Testis (tissue), 2 donors: ENCODE measurements at regions not wholly inside any gene's neighbourhood (a gene's known extent, or its start where the extent isn't known, plus 50 kb on each side); places are given as distances from the start of the nearest gene placed in this dataset.

Experiments
- DNase-seq: peaks from one replicate; pipeline ENCODE4 v3.0.0-alpha.2; 2019
- H3K27ac ChIP-seq, 2 donors: fragments of 200-600 bp; sonication (generic); one replicate each; pipeline ENCODE4 v1.5.1; 2019
- H3K27me3 ChIP-seq: fragments of 200-600 bp; sonication (generic); one replicate; pipeline ENCODE4 v1.5.1; 2019
- H3K36me3 ChIP-seq: fragments of 200-600 bp; sonication (generic); one replicate; pipeline ENCODE4 v1.5.1; 2017; ENCODE audit warnings: low read depth; ENCODE audit errors: missing control alignments
- H3K4me1 ChIP-seq: fragments of 200-600 bp; sonication (generic); one replicate; pipeline ENCODE4 v1.5.1; 2019
- H3K4me3 ChIP-seq, 2 donors: fragments of 200-600 bp; sonication (generic); one replicate each; pipeline ENCODE4 v1.5.1; 2017 to 2019
- H3K9me3 ChIP-seq: fragments of 200-600 bp; sonication (generic); one replicate; pipeline ENCODE4 v1.5.1; 2017
- POLR2A ChIP-seq: fragments of 450-650 bp; IDR thresholded peaks from one replicate; pipeline ENCODE4 v1.6.1; 2017; ENCODE audit warnings: antibody characterized with exemption, mild to moderate bottlenecking, moderate library complexity
- WGBS, 2 donors: methylation state at CpG; one replicate each; pipeline ENCODE4 v1.1.5; 2018; 5-methylcytosine and 5-hydroxymethylcytosine counted together
- intact Hi-C: fragments of 100-400 bp; cut with DNase I; formaldehyde crosslinking; loops from one replicate; pipeline ENCODE4 v1.15.1; 2023; ENCODE audit warnings: low total_unique reads
- TF ChIP-seq, protein P1 (sequence below), 3 experiments: fragments of 450-650 bp in 2 of 3; fragments of 200-600 bp in 1 of 3; sonication (generic) in 1 of 3; IDR thresholded peaks; one replicate each; pipeline ENCODE4 v1.5.1; 2016 to 2019; ENCODE audit warnings: antibody characterized with exemption in 3 of 3, mild to moderate bottlenecking in 2 of 3, moderate library complexity in 1 of 3

DNA sequence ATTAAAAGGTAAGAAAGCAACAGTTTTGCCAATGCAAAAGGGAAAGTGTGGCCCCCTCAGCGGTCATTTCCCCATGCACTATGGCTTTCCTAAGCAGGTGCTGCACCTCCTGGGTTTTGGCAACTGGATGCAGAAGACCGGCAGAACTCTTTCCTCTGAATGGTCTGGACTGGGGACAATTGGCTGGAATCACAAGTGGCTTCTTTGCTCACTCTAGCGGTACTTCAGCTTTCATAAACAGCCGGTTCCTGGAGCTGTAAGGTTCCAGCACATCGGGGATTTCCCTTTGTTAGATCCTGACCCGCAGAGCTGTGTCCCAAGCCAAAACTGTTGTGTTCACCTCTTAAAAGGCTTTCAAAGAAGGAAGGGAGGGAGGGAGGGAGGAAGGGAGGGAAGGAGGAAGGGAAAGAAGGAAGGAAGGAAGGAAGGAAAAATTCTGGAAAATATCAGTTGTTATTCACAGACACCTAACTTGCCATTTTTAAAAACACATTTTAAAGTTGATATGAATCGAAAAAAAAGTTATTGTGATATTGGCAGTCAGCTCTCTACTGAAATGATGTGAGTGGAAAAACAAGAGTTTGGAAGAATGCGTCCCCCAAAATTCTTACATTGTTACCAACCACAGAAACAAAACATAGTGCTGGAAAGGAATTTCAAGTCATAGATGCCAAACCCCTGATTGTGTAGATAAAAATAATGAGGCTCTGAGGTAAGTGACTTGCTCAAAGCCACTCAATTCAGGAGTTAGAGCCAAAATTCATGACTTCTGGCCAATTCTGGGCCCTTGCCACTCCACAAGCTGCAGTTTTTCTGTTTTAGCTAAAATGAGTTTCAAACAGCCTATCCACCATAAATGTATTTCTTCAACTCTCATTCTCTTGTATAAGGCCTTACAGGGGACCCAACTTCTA lies 220.6 kb upstream of the HMGA2 start:
- H3K27ac ChIP-seq = no peak overlapping the region

DNA sequence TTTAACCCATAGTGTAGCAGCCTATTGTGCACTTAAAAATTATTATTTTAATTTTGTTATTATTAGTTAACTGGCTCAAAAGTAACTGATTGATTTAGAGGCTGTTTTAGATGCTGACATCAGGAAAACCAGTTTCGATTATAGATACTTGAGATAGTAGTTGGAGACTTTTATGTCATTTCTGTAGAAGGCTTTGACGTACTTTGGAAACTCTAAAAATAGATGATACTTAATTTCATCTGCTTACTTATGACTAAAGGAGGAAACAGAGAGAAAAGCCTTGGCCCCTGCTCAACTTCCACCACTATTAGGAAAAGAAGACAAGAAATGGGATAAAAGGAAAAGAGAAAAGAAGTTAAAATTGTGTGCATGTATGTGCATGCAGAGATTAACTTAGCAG lies 219.3 kb upstream of the HMGA2 start:
- Histone ChIP-seq H3K4me3 (no peak overlapping the region), H3K4me1 (peaks cover 4% of the 10 kb centered on the region), H3K36me3 (no peaks in the 10 kb centered on the region), H3K9me3 (no peaks in the 10 kb centered on the region), H3K27me3 (no peaks in the 10 kb centered on the region), H3K27ac (no peak overlapping the region)
- intact Hi-C loops = no loop called here
- TF ChIP-seq, protein P1, sequence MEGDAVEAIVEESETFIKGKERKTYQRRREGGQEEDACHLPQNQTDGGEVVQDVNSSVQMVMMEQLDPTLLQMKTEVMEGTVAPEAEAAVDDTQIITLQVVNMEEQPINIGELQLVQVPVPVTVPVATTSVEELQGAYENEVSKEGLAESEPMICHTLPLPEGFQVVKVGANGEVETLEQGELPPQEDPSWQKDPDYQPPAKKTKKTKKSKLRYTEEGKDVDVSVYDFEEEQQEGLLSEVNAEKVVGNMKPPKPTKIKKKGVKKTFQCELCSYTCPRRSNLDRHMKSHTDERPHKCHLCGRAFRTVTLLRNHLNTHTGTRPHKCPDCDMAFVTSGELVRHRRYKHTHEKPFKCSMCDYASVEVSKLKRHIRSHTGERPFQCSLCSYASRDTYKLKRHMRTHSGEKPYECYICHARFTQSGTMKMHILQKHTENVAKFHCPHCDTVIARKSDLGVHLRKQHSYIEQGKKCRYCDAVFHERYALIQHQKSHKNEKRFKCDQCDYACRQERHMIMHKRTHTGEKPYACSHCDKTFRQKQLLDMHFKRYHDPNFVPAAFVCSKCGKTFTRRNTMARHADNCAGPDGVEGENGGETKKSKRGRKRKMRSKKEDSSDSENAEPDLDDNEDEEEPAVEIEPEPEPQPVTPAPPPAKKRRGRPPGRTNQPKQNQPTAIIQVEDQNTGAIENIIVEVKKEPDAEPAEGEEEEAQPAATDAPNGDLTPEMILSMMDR (IDR thresholded peaks at IDR 0.05) = no peak
- no peak for TF ChIP-seq POLR2A
- 69 to 72% methylated on average over 2 of the region's 2 CpGs for WGBS, 2 donors
- DNase-seq = no peak

More for the DNA sequence above, 220.6 kb upstream of the HMGA2 start:
- TF ChIP-seq, protein P1 (IDR thresholded peaks at IDR 0.05) = no peak
- no peak for TF ChIP-seq POLR2A
- no peaks in the 10 kb centered on the region for H3K9me3 ChIP-seq
- H3K4me1 ChIP-seq = peaks cover 4% of the 10 kb centered on the region
- intact Hi-C loops = no loop called here
- no peaks in the 10 kb centered on the region for H3K36me3 ChIP-seq
- DNase-seq = peak; percentile 21
- no peaks in the 10 kb centered on the region for H3K27me3 ChIP-seq
- H3K4me3 ChIP-seq = no peak overlapping the region
- WGBS, 2 donors = 14 to 22% methylated on average over 8 of the region's 8 CpGs

DNA sequence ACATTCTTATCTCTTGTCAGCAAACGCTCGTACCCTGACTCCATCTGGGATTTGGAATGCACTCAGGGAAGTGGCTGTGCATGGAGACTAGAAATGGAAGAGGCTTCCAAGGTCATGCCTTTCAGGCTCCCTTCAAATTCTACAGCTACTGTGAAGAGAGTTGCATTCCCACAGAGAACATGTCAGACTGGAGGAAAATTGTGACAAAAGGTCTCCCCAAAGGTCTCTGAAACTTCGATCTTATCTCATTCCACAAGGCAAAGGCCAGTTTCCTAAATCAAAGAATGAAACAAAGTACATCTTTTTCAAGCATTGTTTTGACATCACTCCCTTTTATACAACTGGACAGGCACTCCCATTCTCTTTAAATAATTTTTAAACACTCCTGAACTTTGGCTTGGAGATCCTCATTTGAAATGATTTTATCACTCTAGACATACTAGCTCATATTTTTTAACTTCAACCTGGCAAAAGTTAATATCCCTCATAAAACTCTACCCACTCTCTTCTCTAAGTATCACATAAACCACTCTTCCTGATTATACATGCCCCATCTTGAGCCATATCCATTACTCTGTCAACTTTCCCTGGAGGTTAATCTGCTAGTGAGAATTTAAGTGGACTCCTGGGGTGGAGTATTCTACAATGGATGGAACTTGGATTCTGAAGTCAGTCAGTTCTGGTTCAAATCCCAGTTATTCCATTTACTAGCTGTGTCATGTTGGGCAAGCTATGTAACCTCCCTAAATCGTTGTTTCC lies 218.1 kb upstream of the HMGA2 start:
- Histone ChIP-seq H3K27me3 (no peaks in the 10 kb centered on the region), H3K4me1 (peaks cover 4% of the 10 kb centered on the region), H3K4me3 (no peak overlapping the region), H3K27ac (no peak overlapping the region), H3K36me3 (no peaks in the 10 kb centered on the region), H3K9me3 (no peaks in the 10 kb centered on the region)
- WGBS, 2 donors = 48 to 62% methylated on average over 4 of the region's 4 CpGs
- no peak for DNase-seq
- intact Hi-C loops = no loop called here
- TF ChIP-seq, protein P1 (IDR thresholded peaks at IDR 0.05) = no peak
- no peak for TF ChIP-seq POLR2A

DNA sequence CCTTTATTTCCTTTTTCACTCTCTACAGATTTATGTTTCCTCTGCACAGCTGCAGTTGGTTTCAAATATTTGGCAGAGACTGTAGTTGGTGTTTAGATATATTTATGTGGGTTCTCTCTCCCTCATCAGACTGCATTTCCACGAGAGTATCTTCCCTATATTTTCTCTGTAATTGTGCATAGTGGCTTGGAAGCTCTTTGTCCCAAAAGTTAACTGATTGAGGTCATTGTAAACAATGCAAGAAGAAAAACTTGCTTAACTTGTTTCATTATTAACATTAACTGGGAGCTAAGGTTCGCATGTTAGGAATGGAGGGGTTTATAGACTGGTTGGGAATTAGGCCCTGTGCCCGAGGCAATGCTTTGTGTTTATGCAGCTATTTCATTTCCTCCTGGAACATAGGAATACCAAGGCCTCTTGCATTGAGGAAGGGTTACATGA lies 216.9 kb upstream of the HMGA2 start:
- TF ChIP-seq, protein P1 (IDR thresholded peaks at IDR 0.05) = no peak
- no peak for TF ChIP-seq POLR2A
- no peak for DNase-seq
- no peaks in the 10 kb centered on the region for H3K36me3 ChIP-seq
- no peaks in the 10 kb centered on the region for H3K9me3 ChIP-seq
- H3K27me3 ChIP-seq = no peaks in the 10 kb centered on the region
- no peak overlapping the region for H3K27ac ChIP-seq
- no peak overlapping the region for H3K4me3 ChIP-seq
- WGBS, 2 donors = 72 to 76% methylated on average over 3 of the region's 3 CpGs
- H3K4me1 ChIP-seq = peaks cover 4% of the 10 kb centered on the region
- intact Hi-C loops = no loop called here
